Dedifferentiated amniotic fluid mesenchymal stem cell (primary cell): ENCODE measurements at regions not wholly inside any gene's neighbourhood (a gene's known extent, or its start where the extent isn't known, plus 50 kb on each side); places are given as distances from the start of the nearest gene placed in this dataset.

Source experiments
- DNase-seq: peaks from one replicate; pipeline ENCODE4 v3.0.0-alpha.2; 2016; ENCODE audit errors: extremely low spot score

- DNase-seq, result no peak
These were observed 165.3 kb upstream of the CDH20 start for GRCh38 chr18:61167902-61168301.

GRCh38 chr18:61169386-61169785 is 163.8 kb upstream of the CDH20 start:
- no peak for DNase-seq

GRCh38 chr18:61172624-61173023 is 160.6 kb upstream of the CDH20 start:
- no peak for DNase-seq

- no peak for DNase-seq
These were observed 159.7 kb upstream of the CDH20 start for GRCh38 chr18:61173554-61173953.

- DNase-seq, result no peak
These were observed 149.4 kb upstream of the CDH20 start for GRCh38 chr18:61183798-61184197.

GRCh38 chr18:61187971-61188370 is 145.3 kb upstream of the CDH20 start:
- no peak for DNase-seq

GRCh38 chr18:61189376-61189775 is 143.9 kb upstream of the CDH20 start:
- no peak for DNase-seq

- DNase-seq, result no peak
These were observed 138.5 kb upstream of the CDH20 start for GRCh38 chr18:61194726-61195125.

- no peak for DNase-seq
These were observed 136.5 kb upstream of the CDH20 start for GRCh38 chr18:61196750-61197149.

- peak; percentile 39 for DNase-seq
These were observed 134.7 kb upstream of the CDH20 start for GRCh38 chr18:61198486-61198885.

GRCh38 chr18:61199171-61199848 is 133.9 kb upstream of the CDH20 start:
- peak; percentile 74 for DNase-seq

- peak; percentile 48 for DNase-seq
These were observed 131.7 kb upstream of the CDH20 start for GRCh38 chr18:61201511-61201910.

- DNase-seq, result no peak
These were observed 130.1 kb upstream of the CDH20 start for GRCh38 chr18:61203151-61203550.

- no peak for DNase-seq
These were observed 123.4 kb upstream of the CDH20 start for GRCh38 chr18:61209801-61210200.

GRCh38 chr18:61216051-61216450 is 117.2 kb upstream of the CDH20 start:
- DNase-seq, result no peak

GRCh38 chr18:61222206-61222605 is 111.0 kb upstream of the CDH20 start:
- no peak for DNase-seq

- DNase-seq, result no peak
These were observed 107.9 kb upstream of the CDH20 start for GRCh38 chr18:61225336-61225735.

- no peak for DNase-seq
These were observed 96.7 kb upstream of the CDH20 start for GRCh38 chr18:61236356-61237057.

GRCh38 chr18:61237529-61237928 is 95.7 kb upstream of the CDH20 start:
- no peak for DNase-seq

- DNase-seq, result no peak
These were observed 94.2 kb upstream of the CDH20 start for GRCh38 chr18:61239051-61239450.

GRCh38 chr18:61241260-61241853 is 91.9 kb upstream of the CDH20 start:
- no peak for DNase-seq

GRCh38 chr18:61244632-61245031 is 88.6 kb upstream of the CDH20 start:
- DNase-seq, result no peak

GRCh38 chr18:61245276-61245675 is 88.0 kb upstream of the CDH20 start:
- no peak for DNase-seq
